SK-N-SH treated with all-trans-retinoic acid at 6 μM for 48 hours (cell line): ENCODE measurements at regions not wholly inside any gene's neighbourhood (a gene's known extent, or its start where the extent isn't known, plus 50 kb on each side); places are given as distances from the start of the nearest gene placed in this dataset.
"Not testable (repeated sequence)": the region's sequence is repeated elsewhere in the genome, so short reads cannot be mapped to it uniquely, and the experiment has no call there.

Experiments used
- ATAC-seq: fragments of 200-7000 bp; cut with Tn5 transposase; 3 replicates; pipeline ENCODE4 v1.9.1; 2020; ENCODE audit warnings: mild to moderate bottlenecking, moderate library complexity
- ARNTL ChIP-seq: fragments of 450-650 bp; formaldehyde crosslinking; IDR thresholded peaks from 2 replicates; pipeline ENCODE4 v1.5.0; 2020; ENCODE audit warnings: low read depth, mild to moderate bottlenecking, moderate library complexity, borderline replicate concordance
- BACH2 ChIP-seq: fragments of 250-450 bp; sonication (Bioruptor Pico); IDR thresholded peaks from 2 replicates; pipeline ENCODE4 v1.9.0; 2021; ENCODE audit warnings: mild to moderate bottlenecking, borderline replicate concordance
- CREB5 ChIP-seq: fragments of 250-450 bp; sonication (Bioruptor Pico); IDR thresholded peaks from 2 replicates; pipeline ENCODE4 v1.5.1; 2020; ENCODE audit warnings: low read depth, mild to moderate bottlenecking, moderate library complexity
- CSDC2 ChIP-seq: fragments of 250-450 bp; sonication (Bioruptor Pico); IDR thresholded peaks from 2 replicates; pipeline ENCODE4 v1.5.0; 2020; ENCODE audit warnings: mild to moderate bottlenecking, moderate library complexity
- CSRNP3 ChIP-seq: fragments of 250-450 bp; sonication (Bioruptor Pico); IDR thresholded peaks from 2 replicates; pipeline ENCODE4 v1.5.1; 2021; ENCODE audit warnings: mild to moderate bottlenecking, moderate library complexity
- ESRRG ChIP-seq: fragments of 250-450 bp; sonication (Bioruptor Pico); IDR thresholded peaks from 2 replicates; pipeline ENCODE4 v1.6.1; 2021; ENCODE audit warnings: mild to moderate bottlenecking
- GLIS3 ChIP-seq: fragments of 250-450 bp; sonication (Bioruptor Pico); IDR thresholded peaks from 2 replicates; pipeline ENCODE4 v1.5.0; 2020; ENCODE audit warnings: mild to moderate bottlenecking, moderate library complexity
- ISL1 ChIP-seq: fragments of 250-450 bp; sonication (Bioruptor Pico); IDR thresholded peaks from 2 replicates; pipeline ENCODE4 v2.1.2; 2022; ENCODE audit warnings: mild to moderate bottlenecking, moderate library complexity
- OSR1 ChIP-seq: fragments of 250-450 bp; sonication (Bioruptor Pico); IDR thresholded peaks from 2 replicates; pipeline ENCODE4 v1.8.0; 2022; ENCODE audit warnings: moderate library complexity, mild to moderate bottlenecking, inconsistent platforms
- PATZ1 ChIP-seq: fragments of 250-450 bp; sonication (Bioruptor Pico); IDR thresholded peaks from 2 replicates; pipeline ENCODE4 v1.8.0; 2020; ENCODE audit warnings: mild to moderate bottlenecking, moderate library complexity, borderline replicate concordance
- PPARA ChIP-seq: fragments of 250-450 bp; sonication (Bioruptor Pico); IDR thresholded peaks from 2 replicates; pipeline ENCODE4 v1.5.0; 2020; ENCODE audit warnings: mild to moderate bottlenecking, borderline replicate concordance
- RARB ChIP-seq: fragments of 250-450 bp; sonication (Bioruptor Pico); IDR thresholded peaks from 2 replicates; pipeline ENCODE4 v1.8.0; 2021; ENCODE audit warnings: mild to moderate bottlenecking, moderate library complexity
- TCF4 ChIP-seq: fragments of 250-450 bp; sonication (Bioruptor Pico); IDR thresholded peaks from 2 replicates; pipeline ENCODE4 v1.8.0; 2021; ENCODE audit warnings: mild to moderate bottlenecking, moderate library complexity, borderline replicate concordance
- TOX ChIP-seq: fragments of 250-450 bp; sonication (Bioruptor Pico); IDR thresholded peaks from 2 replicates; pipeline ENCODE4 v1.8.0; 2021; ENCODE audit warnings: mild to moderate bottlenecking, moderate library complexity, borderline replicate concordance
- ZC3H10 ChIP-seq: fragments of 250-450 bp; sonication (Bioruptor Pico); IDR thresholded peaks from 2 replicates; pipeline ENCODE4 v1.5.1; 2021; ENCODE audit warnings: mild to moderate bottlenecking, moderate library complexity
- ZFP30 ChIP-seq: fragments of 450-650 bp; formaldehyde crosslinking; IDR thresholded peaks from 2 replicates; pipeline ENCODE4 v1.5.0; 2022; ENCODE audit warnings: mild to moderate bottlenecking, moderate library complexity
- ZNF565 ChIP-seq: fragments of 450-650 bp; formaldehyde crosslinking; conservative IDR thresholded peaks from 2 replicates; pipeline ENCODE4 v1.5.0; 2020; ENCODE audit warnings: low read depth, mild to moderate bottlenecking, moderate library complexity
- ZNF70 ChIP-seq: fragments of 450-650 bp; formaldehyde crosslinking; IDR thresholded peaks from 2 replicates; pipeline ENCODE4 v1.5.0; 2020; ENCODE audit warnings: mild to moderate bottlenecking, moderate library complexity
- ZNF8 ChIP-seq: fragments of 450-650 bp; formaldehyde crosslinking; IDR thresholded peaks from 2 replicates; pipeline ENCODE4 v1.5.0; 2020; ENCODE audit warnings: mild to moderate bottlenecking, moderate library complexity
- TF ChIP-seq, protein P1 (sequence below): fragments of 250-450 bp; sonication (Bioruptor Pico); IDR thresholded peaks from 2 replicates; pipeline ENCODE4 v1.8.0; 2021; ENCODE audit warnings: low read depth, mild to moderate bottlenecking, moderate library complexity, borderline replicate concordance

- TF ChIP-seq CREB5 (CRISPR knock-in tag) (no peak), TCF4 (CRISPR knock-in tag) (no peak), ZNF70 (CRISPR knock-in tag) (no peak), ZFP30 (no peak), OSR1 (CRISPR knock-in tag) (no peak), ZC3H10 (no peak), ZNF565 (no peak), ARNTL (CRISPR knock-in tag) (no peak), PATZ1 (CRISPR knock-in tag) (no peak), ISL1 (no peak), PPARA (no peak), TOX (no peak), BACH2 (CRISPR knock-in tag) (no peak), GLIS3 (no peak)
- TF ChIP-seq, protein P1, sequence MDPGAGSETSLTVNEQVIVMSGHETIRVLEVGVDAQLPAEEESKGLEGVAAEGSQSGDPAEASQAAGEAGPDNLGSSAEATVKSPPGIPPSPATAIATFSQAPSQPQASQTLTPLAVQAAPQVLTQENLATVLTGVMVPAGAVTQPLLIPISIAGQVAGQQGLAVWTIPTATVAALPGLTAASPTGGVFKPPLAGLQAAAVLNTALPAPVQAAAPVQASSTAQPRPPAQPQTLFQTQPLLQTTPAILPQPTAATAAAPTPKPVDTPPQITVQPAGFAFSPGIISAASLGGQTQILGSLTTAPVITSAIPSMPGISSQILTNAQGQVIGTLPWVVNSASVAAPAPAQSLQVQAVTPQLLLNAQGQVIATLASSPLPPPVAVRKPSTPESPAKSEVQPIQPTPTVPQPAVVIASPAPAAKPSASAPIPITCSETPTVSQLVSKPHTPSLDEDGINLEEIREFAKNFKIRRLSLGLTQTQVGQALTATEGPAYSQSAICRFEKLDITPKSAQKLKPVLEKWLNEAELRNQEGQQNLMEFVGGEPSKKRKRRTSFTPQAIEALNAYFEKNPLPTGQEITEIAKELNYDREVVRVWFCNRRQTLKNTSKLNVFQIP (CRISPR knock-in tag), result no peak
- ATAC-seq, result no peak
Measured at GRCh38 chr14:34050606-34051005, 99.7 kb upstream of the EGLN3 start.

- TF ChIP-seq ISL1 (no peak), ZFP30 (no peak), TOX (no peak), ZNF70 (CRISPR knock-in tag) (no peak), ZNF8 (CRISPR knock-in tag) (no peak)
- TF ChIP-seq, all 23 proteins: peak for 0
- no peak for ATAC-seq
Measured at GRCh38 chr14:34049790-34050189, 98.9 kb upstream of the EGLN3 start.

DNA sequence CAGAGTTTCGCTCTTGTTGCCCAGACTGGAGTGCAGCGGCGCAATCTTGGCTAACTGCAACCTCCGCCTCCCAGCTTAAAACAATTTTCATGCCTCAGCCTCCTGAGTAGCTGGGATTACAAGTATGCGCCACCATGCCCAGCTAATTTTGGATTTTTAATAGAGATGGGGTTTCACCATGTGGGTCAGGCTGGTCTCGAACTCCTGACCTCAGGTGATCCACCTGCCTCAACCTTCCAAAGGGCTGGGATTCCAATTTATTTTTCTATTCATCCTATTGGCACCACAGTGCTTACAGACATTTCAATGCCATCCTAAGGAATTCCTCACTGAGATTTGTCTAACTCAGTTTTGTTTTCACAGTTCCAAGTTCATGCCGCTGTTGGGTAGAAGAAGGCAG lies 98.3 kb upstream of the EGLN3 start:
- not testable (repeated sequence) for ATAC-seq

DNA sequence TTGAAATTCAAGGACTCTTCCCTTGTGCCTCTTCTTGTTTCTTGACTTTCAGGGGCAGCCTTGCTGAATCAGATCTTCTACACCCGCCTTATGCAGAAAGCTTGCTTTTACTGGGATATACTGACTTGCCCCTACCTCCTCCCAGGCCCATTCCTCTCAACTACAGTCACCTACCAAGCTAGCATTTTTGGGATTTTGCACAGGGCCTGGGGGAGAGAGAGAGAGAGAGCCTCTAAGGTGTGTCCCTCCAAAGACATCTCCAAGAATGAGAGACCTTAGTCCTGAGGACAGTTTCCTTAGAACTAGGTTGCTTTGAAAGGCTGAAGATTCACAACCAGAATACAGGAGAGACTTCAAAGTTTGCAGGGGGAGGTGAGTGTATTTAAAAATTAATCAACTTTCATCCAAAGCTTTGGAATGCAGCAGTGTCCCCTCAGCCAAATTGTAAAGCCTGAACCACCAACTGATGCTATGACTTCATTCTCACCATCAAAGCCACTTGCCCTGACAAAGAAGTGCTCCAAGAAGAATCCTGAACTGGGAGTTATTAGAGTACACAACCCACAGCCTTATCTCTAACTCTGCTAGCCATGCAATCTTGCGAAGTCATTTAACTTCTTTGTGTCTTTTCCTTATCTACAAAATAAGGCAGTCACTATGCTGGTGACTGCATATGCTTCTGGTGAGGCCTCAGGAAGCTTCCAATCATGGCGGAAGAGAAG lies 96.1 kb upstream of the EGLN3 start:
- TF ChIP-seq, protein P1 (CRISPR knock-in tag), result no peak
- TF ChIP-seq OSR1 (CRISPR knock-in tag) (no peak), ESRRG (CRISPR knock-in tag) (no peak)
- no peak for ATAC-seq

DNA sequence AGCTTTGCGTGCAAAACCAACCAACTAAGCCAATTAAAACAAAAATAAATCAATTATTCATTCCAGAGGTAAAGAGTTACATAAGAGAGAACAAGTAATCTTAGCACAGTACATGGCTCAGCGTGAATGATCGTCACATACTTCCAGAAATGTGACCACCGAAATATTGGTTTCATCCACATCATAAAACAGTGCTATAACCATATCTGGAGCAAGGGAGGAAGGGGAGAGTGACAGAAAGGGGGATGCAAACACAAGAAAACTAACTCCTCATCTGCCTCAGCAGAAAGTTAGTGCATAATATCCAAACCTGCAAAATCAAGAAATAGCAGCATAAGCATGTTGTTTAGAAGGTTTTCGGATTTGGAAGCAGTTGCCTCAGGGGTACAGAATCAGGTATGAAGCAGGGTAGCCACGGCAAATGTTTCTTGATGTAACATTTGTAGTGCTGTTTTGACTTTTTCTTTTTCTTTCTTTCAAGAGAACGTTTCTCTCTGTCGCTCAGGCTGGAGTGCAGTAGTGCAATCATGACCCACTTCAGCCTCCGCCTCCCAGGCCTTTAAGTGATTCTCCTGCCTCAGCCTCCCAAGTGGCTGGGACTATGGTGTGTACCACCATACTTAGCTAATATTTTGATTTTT lies 93.9 kb upstream of the EGLN3 start:
- no peak for ATAC-seq
- TF ChIP-seq ESRRG (CRISPR knock-in tag), result no peak
- TF ChIP-seq CSRNP3 (CRISPR knock-in tag), result no peak
- no peak for TF ChIP-seq CREB5 (CRISPR knock-in tag)
- TF ChIP-seq PATZ1 (CRISPR knock-in tag), result no peak
- no peak for TF ChIP-seq CSDC2 (CRISPR knock-in tag)
- no peak for TF ChIP-seq ARNTL (CRISPR knock-in tag)
- no peak for TF ChIP-seq RARB (CRISPR knock-in tag)
- TF ChIP-seq OSR1 (CRISPR knock-in tag), result no peak
- TF ChIP-seq TCF4 (CRISPR knock-in tag), result no peak
- TF ChIP-seq ZFP30, result no peak
- no peak for TF ChIP-seq GLIS3
- TF ChIP-seq, all 23 proteins: peak for 0
